WTC11 (cell line): ENCODE measurements at regions not wholly inside any gene's neighbourhood (a gene's known extent, or its start where the extent isn't known, plus 50 kb on each side); places are given as distances from the start of the nearest gene placed in this dataset.

ENCODE experiments used
- ATAC-seq: fragments of 200-7000 bp; cut with Tn5 transposase; 2 replicates; pipeline ENCODE4 v1.10.0; 2021; ENCODE audit warnings: mild to moderate bottlenecking, moderate library complexity
- CTCF ChIA-PET: fragments of 300-600 bp; sonication (Branson Sonifier 250); formaldehyde crosslinking; loops from one replicate; lab custom pipeline; 2021; ENCODE audit warnings: antibody characterized with exemption; lab: Charles Lee
- POLR2A ChIA-PET: fragments of 350-600 bp; sonication (Branson Sonifier 250); formaldehyde crosslinking; loops from one replicate; lab custom pipeline; 2021; ENCODE audit warnings: antibody characterized with exemption; lab: Charles Lee
- DNase-seq: peaks from one replicate; pipeline ENCODE4 v3.0.0; 2021; ENCODE audit warnings: low spot score
- H3K27ac Mint-ChIP-seq: 2 replicates; pipeline ENCODE4 v1.8.0; 2021; ENCODE audit warnings: mixed read lengths
- H3K27me3 Mint-ChIP-seq: 2 replicates; pipeline ENCODE4 v1.8.0; 2021; ENCODE audit warnings: low read depth, mild to moderate bottlenecking, moderate library complexity, mixed read lengths
- H3K36me3 Mint-ChIP-seq: 2 replicates; pipeline ENCODE4 v1.8.0; 2021; ENCODE audit warnings: mixed read lengths
- H3K4me1 Mint-ChIP-seq: 2 replicates; pipeline ENCODE4 v1.8.0; 2022; ENCODE audit warnings: mixed read lengths
- H3K4me3 Mint-ChIP-seq: 2 replicates; pipeline ENCODE4 v1.8.0; 2021; ENCODE audit warnings: mild to moderate bottlenecking, moderate library complexity, mixed read lengths
- H3K9me3 Mint-ChIP-seq: 2 replicates; pipeline ENCODE4 v1.8.0; 2021; ENCODE audit warnings: mixed read lengths
- AFF4 ChIP-seq: sonication (generic); formaldehyde crosslinking; IDR thresholded peaks from 2 replicates; pipeline ENCODE4 v1.8.1; 2023; ENCODE audit warnings: mild to moderate bottlenecking, missing genetic modification reagents, borderline replicate concordance
- ATF1 ChIP-seq: sonication (generic); formaldehyde crosslinking; IDR thresholded peaks from 2 replicates; pipeline ENCODE4 v1.8.1; 2023; ENCODE audit warnings: mild to moderate bottlenecking, moderate library complexity, missing genetic modification reagents
- CREB1 ChIP-seq: sonication (generic); formaldehyde crosslinking; IDR thresholded peaks from 2 replicates; pipeline ENCODE4 v1.8.0; 2023; ENCODE audit warnings: mild to moderate bottlenecking, missing genetic modification reagents
- ESRRA ChIP-seq: sonication (generic); formaldehyde crosslinking; IDR thresholded peaks from 2 replicates; pipeline ENCODE4 v1.8.1; 2022; ENCODE audit warnings: mild to moderate bottlenecking, missing genetic modification reagents, borderline replicate concordance
- GABPB1 ChIP-seq: sonication (generic); formaldehyde crosslinking; IDR thresholded peaks from 2 replicates; pipeline ENCODE4 v1.8.1; 2023; ENCODE audit warnings: mild to moderate bottlenecking, missing genetic modification reagents
- HMGA2 ChIP-seq: fragments of 250-450 bp; sonication (Bioruptor Pico); IDR thresholded peaks from 2 replicates; pipeline ENCODE4 v1.4.0; 2021; ENCODE audit warnings: mild to moderate bottlenecking, moderate library complexity
- HMGXB4 ChIP-seq: sonication (generic); formaldehyde crosslinking; IDR thresholded peaks from 2 replicates; pipeline ENCODE4 v1.8.1; 2023; ENCODE audit warnings: mild to moderate bottlenecking, moderate library complexity, missing genetic modification reagents
- MYBL2 ChIP-seq: sonication (generic); formaldehyde crosslinking; IDR thresholded peaks from 2 replicates; pipeline ENCODE4 v1.8.1; 2023; ENCODE audit warnings: mild to moderate bottlenecking, moderate library complexity, missing genetic modification reagents
- NFATC4 ChIP-seq: fragments of 250-450 bp; sonication (Bioruptor Pico); IDR thresholded peaks from 2 replicates; pipeline ENCODE4 v1.9.0; 2021; ENCODE audit warnings: mild to moderate bottlenecking
- NR2C2 ChIP-seq: sonication (generic); formaldehyde crosslinking; IDR thresholded peaks from 2 replicates; pipeline ENCODE4 v1.8.0; 2022; ENCODE audit warnings: mild to moderate bottlenecking, missing genetic modification reagents
- NR3C1 ChIP-seq: sonication (generic); formaldehyde crosslinking; conservative IDR thresholded peaks from 2 replicates; pipeline ENCODE4 v1.8.1; 2023; ENCODE audit warnings: low read depth, mild to moderate bottlenecking, missing genetic modification reagents
- PREB ChIP-seq: sonication (generic); formaldehyde crosslinking; IDR thresholded peaks from 2 replicates; pipeline ENCODE4 v1.8.1; 2022; ENCODE audit warnings: mild to moderate bottlenecking, missing genetic modification reagents, moderate library complexity, borderline replicate concordance
- SMAD4 ChIP-seq: sonication (generic); formaldehyde crosslinking; IDR thresholded peaks from 2 replicates; pipeline ENCODE4 v1.8.0; 2022; ENCODE audit warnings: mild to moderate bottlenecking, missing genetic modification reagents
- TEAD1 ChIP-seq: sonication (generic); formaldehyde crosslinking; IDR thresholded peaks from 2 replicates; pipeline ENCODE4 v1.8.0; 2022; ENCODE audit warnings: mild to moderate bottlenecking, missing genetic modification reagents
- ZBTB43 ChIP-seq: sonication (generic); formaldehyde crosslinking; IDR thresholded peaks from 2 replicates; pipeline ENCODE4 v1.8.1; 2023; ENCODE audit warnings: mild to moderate bottlenecking, missing genetic modification reagents
- ZNF121 ChIP-seq: sonication (generic); formaldehyde crosslinking; IDR thresholded peaks from 2 replicates; pipeline ENCODE4 v1.8.0; 2023; ENCODE audit warnings: missing genetic modification reagents
- ZNF532 ChIP-seq: fragments of 250-450 bp; sonication (Bioruptor Pico); IDR thresholded peaks from 2 replicates; pipeline ENCODE4 v1.9.0; 2021; ENCODE audit warnings: mild to moderate bottlenecking, borderline replicate concordance
- TF ChIP-seq, protein P1 (sequence below): fragments of 250-450 bp; sonication (Bioruptor Pico); IDR thresholded peaks from 2 replicates; pipeline ENCODE4 v1.9.0; 2021; ENCODE audit warnings: moderate library complexity, mild to moderate bottlenecking, inconsistent platforms, borderline replicate concordance
- TF ChIP-seq, protein P2 (sequence below): sonication (generic); formaldehyde crosslinking; IDR thresholded peaks from 2 replicates; pipeline ENCODE4 v1.8.0; 2022; ENCODE audit warnings: mild to moderate bottlenecking, missing genetic modification reagents
- TF ChIP-seq, protein P3 (sequence below): sonication (generic); formaldehyde crosslinking; IDR thresholded peaks from 2 replicates; pipeline ENCODE4 v1.8.1; 2022; ENCODE audit warnings: mild to moderate bottlenecking, moderate library complexity, missing genetic modification reagents

- no peak for TF ChIP-seq AFF4 (CRISPR knock-in tag)
- TF ChIP-seq HMGXB4 (CRISPR knock-in tag) = no peak
- TF ChIP-seq NFATC4 (CRISPR knock-in tag) = no peak
- TF ChIP-seq, protein P1, sequence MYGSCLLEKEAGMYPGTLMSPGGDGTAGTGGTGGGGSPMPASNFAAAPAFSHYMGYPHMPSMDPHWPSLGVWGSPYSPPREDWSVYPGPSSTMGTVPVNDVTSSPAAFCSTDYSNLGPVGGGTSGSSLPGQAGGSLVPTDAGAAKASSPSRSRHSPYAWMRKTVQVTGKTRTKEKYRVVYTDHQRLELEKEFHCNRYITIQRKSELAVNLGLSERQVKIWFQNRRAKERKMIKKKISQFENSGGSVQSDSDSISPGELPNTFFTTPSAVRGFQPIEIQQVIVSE = no peak
- no peak for TF ChIP-seq ZNF532 (CRISPR knock-in tag)
- TF ChIP-seq SMAD4 (CRISPR knock-in tag) = no peak
Observed at GRCh38 chr12:71054551-71054950, 103.2 kb downstream of the TSPAN8 start (continued).

DNA sequence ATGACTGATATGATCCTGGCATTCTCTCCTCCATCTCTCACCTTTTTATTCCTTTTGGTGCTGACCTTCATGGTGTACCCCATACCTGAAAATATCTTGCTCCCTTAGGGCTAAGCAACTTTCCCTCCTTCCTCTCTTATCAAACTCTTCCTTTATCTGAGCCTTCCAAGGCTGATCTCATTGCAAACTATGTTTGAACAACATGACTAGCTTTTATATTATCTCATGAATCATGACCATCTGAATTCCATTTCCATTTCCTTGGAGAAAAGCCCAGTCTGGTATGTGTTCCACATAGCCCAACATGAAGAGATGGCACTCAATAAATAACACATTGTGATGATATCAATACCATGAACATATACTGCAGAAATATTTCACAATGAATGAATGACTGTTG lies 111.6 kb downstream of the TSPAN8 start:
- TF ChIP-seq MYBL2 (CRISPR knock-in tag) (no peak), ATF1 (CRISPR knock-in tag) (no peak), PREB (no peak), GABPB1 (CRISPR knock-in tag) (no peak), TEAD1 (CRISPR knock-in tag) (no peak), NR3C1 (CRISPR knock-in tag) (no peak), NFATC4 (CRISPR knock-in tag) (no peak), ZBTB43 (CRISPR knock-in tag) (no peak), ZNF121 (CRISPR knock-in tag) (no peak), HMGA2 (CRISPR knock-in tag) (no peak), ESRRA (CRISPR knock-in tag) (no peak), NR2C2 (CRISPR knock-in tag) (no peak), CREB1 (no peak)
- TF ChIP-seq, protein P2, sequence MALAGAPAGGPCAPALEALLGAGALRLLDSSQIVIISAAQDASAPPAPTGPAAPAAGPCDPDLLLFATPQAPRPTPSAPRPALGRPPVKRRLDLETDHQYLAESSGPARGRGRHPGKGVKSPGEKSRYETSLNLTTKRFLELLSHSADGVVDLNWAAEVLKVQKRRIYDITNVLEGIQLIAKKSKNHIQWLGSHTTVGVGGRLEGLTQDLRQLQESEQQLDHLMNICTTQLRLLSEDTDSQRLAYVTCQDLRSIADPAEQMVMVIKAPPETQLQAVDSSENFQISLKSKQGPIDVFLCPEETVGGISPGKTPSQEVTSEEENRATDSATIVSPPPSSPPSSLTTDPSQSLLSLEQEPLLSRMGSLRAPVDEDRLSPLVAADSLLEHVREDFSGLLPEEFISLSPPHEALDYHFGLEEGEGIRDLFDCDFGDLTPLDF (CRISPR knock-in tag) = no peak
- TF ChIP-seq, protein P3, sequence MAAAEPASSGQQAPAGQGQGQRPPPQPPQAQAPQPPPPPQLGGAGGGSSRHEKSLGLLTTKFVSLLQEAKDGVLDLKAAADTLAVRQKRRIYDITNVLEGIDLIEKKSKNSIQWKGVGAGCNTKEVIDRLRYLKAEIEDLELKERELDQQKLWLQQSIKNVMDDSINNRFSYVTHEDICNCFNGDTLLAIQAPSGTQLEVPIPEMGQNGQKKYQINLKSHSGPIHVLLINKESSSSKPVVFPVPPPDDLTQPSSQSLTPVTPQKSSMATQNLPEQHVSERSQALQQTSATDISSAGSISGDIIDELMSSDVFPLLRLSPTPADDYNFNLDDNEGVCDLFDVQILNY (CRISPR knock-in tag) = no peak
- TF ChIP-seq, all 79 proteins: peak for 0
- ATAC-seq = no peak
- Mint-ChIP-seq H3K36me3 (no peaks in the 10 kb centered on the region), H3K4me3 (no peak overlapping the region), H3K4me1 (peaks cover 8% of the 10 kb centered on the region), H3K27ac (no peak overlapping the region), H3K27me3 (no peaks in the 10 kb centered on the region), H3K9me3 (peaks cover 22% of the 10 kb centered on the region)
- DNase-seq = no peak
- ChIA-PET CTCF (no interaction called here), POLR2A (no interaction called here)
